ENCODE measurements at regions not wholly inside any gene's neighbourhood (a gene's known extent, or its start where the extent isn't known, plus 50 kb on each side); places are given as distances from the start of the nearest gene placed in this dataset.

- no peak for DNase-seq
Observed at GRCh38 chr2:147097747-147098146, 747.1 kb upstream of the ACVR2A start.

- DNase-seq, result no peak
Observed at GRCh38 chr2:147096671-147097070, 748.2 kb upstream of the ACVR2A start.

GRCh38 chr2:147095376-147095775, 749.5 kb upstream of the ACVR2A start:
- DNase-seq, result no peak

DNA sequence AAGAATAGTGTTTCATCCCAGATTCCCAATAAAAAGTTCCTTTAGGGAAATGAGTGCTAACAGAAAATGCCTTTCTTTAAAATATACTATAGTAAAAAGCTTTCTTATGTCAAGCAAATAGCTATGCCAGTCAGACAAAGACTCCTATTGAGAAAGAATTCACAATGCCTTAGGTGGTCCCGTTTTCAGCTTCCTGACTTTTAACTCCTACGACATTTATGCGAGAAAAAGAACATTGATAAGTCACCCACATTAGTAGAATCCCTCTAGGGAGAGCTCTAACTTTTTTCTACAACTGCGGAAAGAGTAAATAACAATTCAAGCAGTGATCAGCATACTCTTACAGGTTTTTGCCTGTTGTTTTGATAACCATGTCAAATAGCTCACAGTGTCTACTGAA, 750.8 kb upstream of the ACVR2A start:
- no peak for DNase-seq

DNA sequence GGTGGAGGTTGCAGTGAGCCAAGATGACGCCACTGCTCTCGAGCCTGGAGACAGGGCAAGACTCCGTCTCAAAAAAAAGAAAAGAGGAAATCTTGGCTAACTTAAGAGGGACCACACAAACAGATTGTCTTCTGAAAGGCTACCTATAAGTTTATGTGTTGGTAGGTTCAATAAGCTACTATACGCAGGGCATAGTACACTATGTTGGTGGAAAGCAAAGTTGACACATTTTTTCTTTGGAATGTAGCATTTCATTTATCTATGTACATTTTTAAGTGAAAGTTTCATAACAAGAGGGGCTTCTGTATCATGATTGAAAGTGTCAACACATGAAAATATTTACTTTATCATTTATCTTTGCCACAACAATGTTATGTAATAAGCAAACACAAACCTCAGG, 752.6 kb upstream of the ACVR2A start:
- DNase-seq, result no peak

GRCh38 chr2:147091448-147091847, 753.4 kb upstream of the ACVR2A start:
- DNase-seq, result no peak

GRCh38 chr2:147088871-147089270, 756.0 kb upstream of the ACVR2A start:
- DNase-seq, result no peak

- DNase-seq, result no peak
Observed at GRCh38 chr2:147086715-147087114, 758.1 kb upstream of the ACVR2A start.

DNA sequence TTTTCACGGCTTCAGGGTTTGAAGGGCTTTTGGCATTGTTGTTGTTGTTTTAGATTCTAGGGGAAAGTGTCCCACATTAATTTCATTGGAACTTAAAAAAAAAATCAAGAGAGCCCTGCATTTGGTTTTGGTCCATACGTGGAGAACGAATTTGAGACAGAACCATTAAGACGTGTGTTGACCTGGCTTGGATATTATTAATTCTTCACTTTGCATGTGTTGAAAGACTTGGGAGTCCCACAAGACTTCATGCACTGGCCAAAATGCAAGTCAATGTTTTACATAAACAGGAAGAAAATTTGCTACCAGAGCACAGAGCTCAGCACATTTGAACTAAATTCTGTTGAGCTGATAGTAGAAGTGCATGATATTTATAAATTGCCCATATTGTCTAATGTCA, 761.2 kb upstream of the ACVR2A start:
- no peak for DNase-seq

DNA sequence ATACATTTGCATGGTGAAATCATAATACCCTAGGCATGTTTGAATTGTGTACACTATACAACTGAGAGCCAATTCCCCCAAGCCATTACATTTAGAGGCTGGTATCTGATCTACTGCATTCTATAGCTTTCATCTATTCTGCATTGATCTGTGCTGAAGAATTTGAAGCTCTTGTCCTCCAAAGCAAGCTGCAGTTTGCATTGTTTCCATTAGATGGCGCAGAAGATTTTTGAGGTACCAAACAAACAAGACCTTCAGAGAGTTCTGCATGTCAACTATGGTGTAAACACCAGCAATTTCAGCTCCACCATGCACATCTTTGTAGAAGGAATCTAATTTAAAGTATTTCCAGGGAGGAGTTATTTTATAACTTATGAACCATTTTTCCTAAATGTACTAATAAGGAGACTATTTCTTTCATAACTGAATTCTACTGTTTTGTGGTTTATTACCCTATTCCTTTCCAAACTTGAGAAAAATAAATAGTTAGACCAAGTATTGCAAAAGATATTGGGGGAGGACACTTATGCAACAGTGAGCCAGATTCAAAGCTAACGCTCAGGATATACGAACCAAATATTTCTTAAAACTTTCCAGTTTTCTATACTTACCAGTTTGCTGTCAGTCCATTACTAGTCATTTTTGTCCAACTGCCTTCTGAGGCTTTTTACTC, 761.8 kb upstream of the ACVR2A start:
- peak in 1 of 2 experiments; percentile 36 for DNase-seq

- DNase-seq, result no peak
Observed at GRCh38 chr2:147081831-147082230, 763.0 kb upstream of the ACVR2A start.

DNA sequence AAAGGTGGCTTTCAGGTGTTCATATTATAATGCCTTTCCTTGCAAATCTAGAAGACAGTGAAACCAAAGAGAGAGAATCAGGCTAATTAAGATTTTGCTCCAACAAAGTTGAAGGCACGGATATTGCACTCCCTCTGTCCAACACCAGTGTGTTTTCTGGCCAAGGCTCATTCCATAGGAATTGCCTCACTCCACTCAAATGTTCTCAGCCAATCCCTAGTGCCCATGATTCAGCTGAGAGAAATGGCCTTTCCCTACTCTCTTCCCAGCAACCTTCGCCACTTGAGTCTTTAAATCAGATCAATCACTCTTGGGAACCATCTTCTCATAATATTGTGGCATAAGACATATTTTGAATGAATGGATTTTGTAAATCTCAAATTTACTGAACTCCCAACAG, 768.2 kb upstream of the ACVR2A start:
- no peak for DNase-seq

- DNase-seq, result no peak
Observed at GRCh38 chr2:147068071-147068470, 776.8 kb upstream of the ACVR2A start.

DNA sequence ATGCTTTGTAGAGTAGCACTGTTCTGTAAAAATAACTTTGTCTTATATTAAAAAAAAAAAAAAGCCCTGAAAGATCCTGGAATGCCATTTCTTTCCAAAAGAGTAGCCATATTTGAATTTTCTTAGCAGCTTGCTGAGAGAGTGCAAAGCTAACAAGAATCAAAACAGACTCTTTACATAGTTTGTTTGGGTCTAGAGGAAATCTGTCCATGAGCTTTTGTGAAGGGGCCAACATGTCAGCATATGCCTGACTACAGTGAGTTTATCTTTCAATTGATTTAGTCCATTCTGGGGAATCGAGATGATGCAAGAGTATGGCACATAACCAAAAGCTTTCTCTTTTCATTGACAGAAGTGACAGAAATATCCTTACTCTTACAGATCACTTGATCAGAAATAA, 777.7 kb upstream of the ACVR2A start:
- no peak for DNase-seq

DNA sequence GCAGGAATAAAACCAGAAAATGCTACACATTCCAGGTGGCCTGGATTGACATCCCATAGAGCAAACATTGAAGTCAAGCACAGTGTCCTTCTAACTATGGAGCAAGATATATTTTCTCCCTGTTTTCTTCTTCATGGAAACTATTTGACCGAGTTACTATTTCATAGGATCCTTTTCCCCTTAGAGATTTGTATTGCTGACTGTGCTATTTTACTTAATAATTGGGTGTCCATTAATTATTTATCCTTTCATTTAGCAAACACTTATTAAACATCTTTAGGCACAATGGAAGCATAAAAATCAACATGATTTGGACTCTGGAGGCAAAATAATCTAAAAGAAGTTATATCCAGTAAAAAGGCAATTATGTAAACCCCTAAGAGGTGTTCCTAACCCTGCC, 782.8 kb upstream of the ACVR2A start:
- DNase-seq, result no peak

DNA sequence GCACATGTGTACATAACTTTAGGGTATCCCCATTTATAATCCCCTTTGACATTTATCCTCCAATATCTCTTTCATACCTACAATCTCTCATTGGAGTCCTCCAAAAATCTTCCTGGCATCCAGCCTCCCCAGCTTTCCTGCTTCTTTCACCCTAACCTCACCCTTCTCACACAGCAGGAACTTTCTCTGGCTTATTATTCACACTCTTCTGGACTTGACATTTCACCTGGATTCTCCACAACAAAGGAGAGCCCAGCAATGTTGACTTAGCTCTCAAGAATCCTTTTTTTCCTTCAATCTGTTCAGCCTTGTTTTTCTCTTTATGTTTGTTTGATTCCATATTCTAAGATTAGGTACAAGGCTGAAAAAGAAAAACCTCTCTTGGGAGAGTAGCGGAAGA, 783.6 kb upstream of the ACVR2A start:
- no peak for DNase-seq

- no peak for DNase-seq
Observed at GRCh38 chr2:147057892-147058490, 786.8 kb upstream of the ACVR2A start.

DNA sequence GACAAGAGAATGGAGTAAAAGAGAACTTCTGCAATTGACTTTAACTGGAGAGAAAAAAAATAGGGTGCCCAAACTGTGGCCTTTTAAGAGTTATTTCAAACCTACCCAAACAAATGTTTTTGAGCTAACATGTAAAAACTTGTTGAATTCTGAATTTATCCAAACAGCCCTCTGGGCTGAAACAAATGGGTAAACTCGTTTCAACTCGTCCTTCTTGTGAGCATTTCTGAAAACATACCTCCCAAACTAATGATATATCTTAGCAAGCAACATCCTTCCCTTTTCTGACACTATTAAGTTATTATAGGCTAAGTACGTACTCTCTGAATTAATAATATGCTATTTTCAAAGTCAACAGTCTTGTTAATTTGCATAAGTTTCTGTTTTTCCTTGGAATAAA, 793.0 kb upstream of the ACVR2A start:
- DNase-seq, result no peak

DNA sequence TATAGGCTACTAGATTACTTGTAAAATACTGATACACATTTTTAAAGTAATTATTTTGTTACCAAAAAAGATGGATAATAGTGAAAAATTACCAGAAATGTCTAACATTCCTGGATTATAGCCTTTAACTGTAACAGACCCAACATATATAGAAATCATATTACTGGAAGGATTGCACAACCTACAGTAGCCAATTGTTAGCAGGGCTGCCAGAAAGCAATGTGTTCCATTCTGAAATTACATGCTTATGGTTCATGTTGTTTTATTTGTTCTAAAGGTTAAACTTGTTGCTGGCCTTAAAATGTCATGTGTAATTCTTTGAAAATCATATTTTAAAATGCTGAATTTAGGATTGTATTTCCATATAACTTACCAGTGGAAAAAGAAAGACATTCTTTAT, 793.6 kb upstream of the ACVR2A start:
- DNase-seq, result no peak

DNA sequence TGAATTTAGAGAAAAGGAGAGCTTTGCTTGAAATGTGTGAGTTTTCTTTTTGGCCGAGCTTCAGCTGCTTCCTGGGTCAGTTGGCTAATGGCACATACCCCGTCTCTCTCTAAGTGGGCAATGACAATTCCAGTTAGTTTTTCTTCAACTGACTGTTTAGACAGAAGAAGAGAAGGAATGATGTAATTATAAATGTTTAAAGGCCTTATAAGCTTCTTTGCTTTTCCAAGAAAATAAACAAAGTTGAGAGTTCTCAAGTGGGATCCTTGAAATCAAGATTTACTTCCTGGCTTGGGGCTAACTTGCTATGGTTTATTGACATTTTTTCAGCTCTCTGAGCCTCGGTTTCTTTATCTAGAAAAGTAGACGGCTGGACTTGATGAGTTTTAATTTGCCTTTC, 794.9 kb upstream of the ACVR2A start:
- DNase-seq, result no peak

GRCh38 chr2:147046473-147046872, 798.4 kb upstream of the ACVR2A start:
- DNase-seq, result no peak

DNA sequence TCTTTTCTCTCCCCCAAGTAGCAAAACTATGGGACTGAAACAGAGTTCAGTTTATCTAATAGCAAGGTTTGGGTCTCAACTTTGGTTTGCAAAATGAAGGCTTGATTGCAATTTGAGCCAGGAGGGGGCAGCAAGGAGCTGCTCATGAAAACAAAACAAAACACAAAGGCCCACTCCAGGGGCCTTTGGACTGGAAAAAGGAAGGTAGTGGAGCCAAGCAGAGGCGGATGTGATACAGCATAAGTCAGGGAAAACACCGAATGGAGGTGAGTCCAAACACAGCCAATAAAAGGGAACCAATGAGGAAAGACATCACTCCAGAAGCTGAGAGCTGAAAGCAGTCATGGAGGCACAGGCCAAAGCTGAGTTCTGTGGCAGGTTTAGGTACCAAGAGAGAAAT, 799.7 kb upstream of the ACVR2A start:
- DNase-seq, result peak in 1 of 2 experiments; percentile 6

DNA sequence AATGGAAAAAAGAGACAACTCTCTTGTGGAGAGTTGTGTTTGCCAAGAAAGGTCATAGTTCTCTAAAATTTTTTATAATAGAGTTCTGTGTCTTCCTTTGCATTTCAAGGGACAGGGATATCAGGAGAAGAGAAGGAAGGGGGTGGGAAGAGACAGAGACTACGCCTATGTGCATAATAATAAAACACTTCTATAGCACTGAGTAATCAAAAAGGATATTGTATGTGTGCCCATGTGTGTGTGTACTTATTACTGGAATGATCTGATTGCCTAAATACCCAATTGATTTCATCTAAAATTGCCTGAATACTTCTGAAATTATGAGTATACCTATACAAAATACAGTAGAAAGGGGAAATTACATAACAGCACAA, 803.7 kb upstream of the ACVR2A start:
- no peak for DNase-seq

DNA sequence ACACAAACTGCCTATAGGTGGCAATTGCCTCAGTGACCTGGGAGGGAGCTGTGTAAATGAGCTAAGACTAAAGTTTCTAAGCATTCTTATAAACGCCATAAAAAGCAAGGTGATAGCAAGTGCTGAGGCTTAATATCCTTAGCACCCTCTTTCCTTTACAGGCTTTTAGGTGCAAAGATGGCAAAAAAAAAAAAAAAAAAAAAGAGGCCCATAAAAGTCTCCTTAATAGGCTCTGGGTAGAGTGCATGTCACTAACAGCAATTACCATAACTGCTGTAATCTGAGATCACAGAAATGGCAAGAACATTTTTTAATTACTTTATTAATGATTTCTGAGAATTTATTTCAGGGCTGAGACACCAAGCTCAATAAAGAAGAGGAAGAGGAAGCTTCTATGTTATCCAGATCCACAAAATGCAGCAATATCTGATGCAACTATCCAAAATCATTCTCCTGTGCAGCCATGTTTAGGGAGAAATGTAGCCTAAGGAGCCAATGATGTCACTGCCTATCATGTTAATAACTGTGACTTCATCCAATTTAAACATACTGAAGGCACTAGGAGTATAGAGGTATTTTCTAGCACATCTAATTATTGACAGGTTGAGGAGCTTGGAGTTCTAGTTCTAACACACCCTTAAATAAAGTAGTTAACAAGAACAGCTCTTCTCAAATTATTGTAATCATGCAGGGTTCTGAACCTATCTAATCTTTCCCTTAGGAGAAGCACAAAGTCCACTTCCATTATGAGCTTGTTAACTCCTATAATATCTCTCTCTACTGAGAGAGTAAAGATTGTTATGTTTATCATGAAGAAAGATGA, 804.3 kb upstream of the ACVR2A start:
- no peak for DNase-seq
